RPMI7951 (cell line): ENCODE measurements at regions not wholly inside any gene's neighbourhood (a gene's known extent, or its start where the extent isn't known, plus 50 kb on each side); places are given as distances from the start of the nearest gene placed in this dataset.

Source experiments
- DNase-seq: peaks from one replicate; pipeline ENCODE4 v3.0.0-alpha.2; 2012; ENCODE audit warnings: low read depth

GRCh38 chr5:158553195-158553961 is 546.3 kb downstream of the EBF1 start:
- DNase-seq: peak; percentile 4

GRCh38 chr5:158552241-158552640 is 547.5 kb downstream of the EBF1 start:
- DNase-seq: no peak

GRCh38 chr5:158549311-158549710 is 550.4 kb downstream of the EBF1 start:
- DNase-seq: no peak

- no peak for DNase-seq
These were observed 553.0 kb downstream of the EBF1 start for GRCh38 chr5:158546748-158547147.

GRCh38 chr5:158545949-158546530 is 553.7 kb downstream of the EBF1 start:
- no peak for DNase-seq

- no peak for DNase-seq
These were observed 555.1 kb downstream of the EBF1 start for GRCh38 chr5:158544388-158545339.

- no peak for DNase-seq
These were observed 556.0 kb downstream of the EBF1 start for GRCh38 chr5:158543539-158544387.

- DNase-seq: no peak
These were observed 558.0 kb downstream of the EBF1 start for GRCh38 chr5:158541536-158542297.

- DNase-seq: no peak
These were observed 561.1 kb downstream of the EBF1 start for GRCh38 chr5:158538506-158539074.

- no peak for DNase-seq
These were observed 562.4 kb downstream of the EBF1 start for GRCh38 chr5:158537366-158537765.

- no peak for DNase-seq
These were observed 565.5 kb downstream of the EBF1 start for GRCh38 chr5:158534203-158534602.

GRCh38 chr5:158532739-158533138 is 567.0 kb downstream of the EBF1 start:
- DNase-seq: no peak

- DNase-seq: no peak
These were observed 567.9 kb downstream of the EBF1 start for GRCh38 chr5:158531860-158532259.

- no peak for DNase-seq
These were observed 569.6 kb downstream of the EBF1 start for GRCh38 chr5:158530115-158530514.

GRCh38 chr5:158529454-158529853 is 570.3 kb downstream of the EBF1 start:
- no peak for DNase-seq

GRCh38 chr5:158525663-158526062 is 574.1 kb downstream of the EBF1 start:
- DNase-seq: no peak

- DNase-seq: no peak
These were observed 575.6 kb downstream of the EBF1 start for GRCh38 chr5:158524070-158524469.

- DNase-seq: no peak
These were observed 576.9 kb downstream of the EBF1 start for GRCh38 chr5:158522776-158523175.

- no peak for DNase-seq
These were observed 577.7 kb downstream of the EBF1 start for GRCh38 chr5:158521995-158522394.

GRCh38 chr5:158519433-158520021 is 580.2 kb downstream of the EBF1 start:
- no peak for DNase-seq
